Natural killer cell (primary cell): ENCODE measurements at regions not wholly inside any gene's neighbourhood (a gene's known extent, or its start where the extent isn't known, plus 50 kb on each side); places are given as distances from the start of the nearest gene placed in this dataset.

Source experiments
- ATAC-seq, 3 donors: fragments of 150-1000 bp in 2 of 3; fragments of 200-7000 bp in 1 of 3; cut with Tn5 transposase; 1 replicate in 1 of 3; 2 replicates in 2 of 3; pipeline ENCODE4 v1.10.0; 2021; ENCODE audit warnings: mild to moderate bottlenecking in 2 of 3, moderate library complexity in 2 of 3
- DNase-seq, 2 donors: peaks; one replicate each; pipeline versions ENCODE4 v3.0.0 to v3.0.0-alpha.2; 2013 to 2021; ENCODE audit warnings: mixed read lengths in 1 of 2
- H3K27ac ChIP-seq: one replicate; pipeline ENCODE4 v1.5.1; 2013; ENCODE audit warnings: mild to moderate bottlenecking, low read length
- H3K27me3 ChIP-seq: one replicate; pipeline ENCODE4 v1.6.1; 2013; ENCODE audit warnings: low read length; ENCODE audit not compliant: control insufficient read depth, insufficient read depth
- H3K36me3 ChIP-seq: one replicate; pipeline ENCODE4 v1.6.1; 2013; ENCODE audit warnings: low read length; ENCODE audit not compliant: control insufficient read depth, insufficient read depth
- H3K4me1 ChIP-seq: one replicate; pipeline ENCODE4 v1.6.1; 2013; ENCODE audit warnings: low read length; ENCODE audit not compliant: control insufficient read depth, insufficient read depth
- H3K4me3 ChIP-seq: one replicate; pipeline ENCODE4 v1.5.1; 2013; ENCODE audit warnings: low read length
- H3K9me3 ChIP-seq: one replicate; pipeline ENCODE4 v1.6.1; 2013; ENCODE audit warnings: low read length; ENCODE audit not compliant: control insufficient read depth, insufficient read depth
- H3K27ac Mint-ChIP-seq, 2 donors: one replicate each; pipeline ENCODE4 v1.8.0; 2022; ENCODE audit warnings: mild to moderate bottlenecking in 2 of 2, mixed read lengths in 2 of 2, moderate library complexity in 1 of 2
- H3K27me3 Mint-ChIP-seq, 2 donors: one replicate each; pipeline ENCODE4 v1.8.0; 2022; ENCODE audit warnings: low read depth in 2 of 2, mixed read lengths in 2 of 2
- H3K36me3 Mint-ChIP-seq: one replicate; pipeline ENCODE4 v1.8.0; 2022; ENCODE audit warnings: mixed read lengths
- H3K4me1 Mint-ChIP-seq, 2 donors: one replicate each; pipeline ENCODE4 v1.8.0; 2022; ENCODE audit warnings: mixed read lengths in 2 of 2
- H3K4me3 Mint-ChIP-seq: one replicate; pipeline ENCODE4 v1.8.0; 2022; ENCODE audit warnings: mild to moderate bottlenecking, moderate library complexity, mixed read lengths
- H3K9me3 Mint-ChIP-seq, 2 donors: one replicate each; pipeline ENCODE4 v1.8.0; 2022; ENCODE audit warnings: mixed read lengths in 2 of 2
- CTCF ChIP-seq: fragments of 200-600 bp; IDR thresholded peaks from one replicate; pipeline ENCODE4 v1.8.0; 2022; ENCODE audit warnings: antibody characterized with exemption
- WGBS: methylation state at CpG from one replicate; pipeline ENCODE4 v1.1.7; 2013; ENCODE audit warnings: missing lambda C conversion rate; ENCODE audit not compliant: insufficient coverage; 5-methylcytosine and 5-hydroxymethylcytosine counted together
- intact Hi-C: fragments of 100-400 bp; cut with micrococcal nuclease; formaldehyde crosslinking; loops from one replicate; pipeline ENCODE4 v1.14.2; 2022

GRCh38 chr3:107111872-107112271, 265.4 kb upstream of the CCDC54 start:
- ATAC-seq (no peak), DNase-seq (no peak)
- Histone ChIP-seq H3K4me3 (no peak overlapping the region), H3K4me1 (no peaks in the 10 kb centered on the region), H3K36me3 (no peaks in the 10 kb centered on the region), H3K27ac (no peak overlapping the region), H3K9me3 (no peaks in the 10 kb centered on the region), H3K27me3 (no peaks in the 10 kb centered on the region)
- TF ChIP-seq CTCF, result no peak
- no peak overlapping the region for H3K27ac Mint-ChIP-seq
- no peaks in the 10 kb centered on the region for H3K4me1 Mint-ChIP-seq
- intact Hi-C loops, result no loop called here
- H3K4me3 Mint-ChIP-seq, result no peak overlapping the region
- 76% methylated on average over 2 of the region's 2 CpGs for WGBS
- H3K27me3 Mint-ChIP-seq, result no peaks in the 10 kb centered on the region
- H3K36me3 Mint-ChIP-seq, result no peaks in the 10 kb centered on the region
- H3K9me3 Mint-ChIP-seq, result no peaks in the 10 kb centered on the region

DNA sequence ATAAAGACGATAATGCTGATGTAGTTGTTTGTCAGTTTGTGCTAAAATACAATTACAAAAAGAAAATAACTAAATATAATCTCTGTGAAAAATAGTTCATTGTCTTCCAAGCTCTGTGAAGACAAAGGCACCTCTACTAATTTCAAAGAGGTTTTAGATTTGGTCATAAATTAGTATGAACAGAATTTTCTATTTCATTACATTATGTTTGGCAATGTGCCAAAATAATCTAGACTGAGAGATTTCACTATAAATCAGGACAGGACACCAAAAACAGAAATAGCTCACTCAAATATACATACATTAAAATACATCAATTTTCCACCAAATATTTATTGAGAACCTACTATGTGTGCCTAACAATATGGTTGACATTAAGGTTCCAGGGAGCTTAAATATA, 264.9 kb upstream of the CCDC54 start:
- no peak for ATAC-seq
- no CpG with 5 or more reads among the region's 1 CpG for WGBS
- no peaks in the 10 kb centered on the region for H3K4me1 ChIP-seq

GRCh38 chr3:107116251-107116650, 261.0 kb upstream of the CCDC54 start:
- TF ChIP-seq CTCF, result no peak
- WGBS, result 91% methylated on average over 17 of the region's 17 CpGs
- Histone ChIP-seq H3K9me3 (no peaks in the 10 kb centered on the region), H3K4me1 (no peaks in the 10 kb centered on the region), H3K4me3 (no peak overlapping the region), H3K27me3 (no peaks in the 10 kb centered on the region), H3K36me3 (no peaks in the 10 kb centered on the region), H3K27ac (no peak overlapping the region)
- intact Hi-C loops, result no loop called here
- H3K27ac Mint-ChIP-seq, result no peak overlapping the region
- no peaks in the 10 kb centered on the region for H3K9me3 Mint-ChIP-seq
- H3K36me3 Mint-ChIP-seq, result no peaks in the 10 kb centered on the region
- no peaks in the 10 kb centered on the region for H3K4me1 Mint-ChIP-seq
- no peak overlapping the region for H3K4me3 Mint-ChIP-seq
- ATAC-seq, result no peak
- no peak for DNase-seq
- H3K27me3 Mint-ChIP-seq, result no peaks in the 10 kb centered on the region

More for the DNA sequence above, 264.9 kb upstream of the CCDC54 start:
- H3K27me3 Mint-ChIP-seq, result no peaks in the 10 kb centered on the region
- no peaks in the 10 kb centered on the region for H3K9me3 Mint-ChIP-seq
- intact Hi-C loops, result no loop called here
- TF ChIP-seq CTCF, result no peak
- Histone ChIP-seq H3K4me3 (no peak overlapping the region), H3K27me3 (no peaks in the 10 kb centered on the region), H3K27ac (no peak overlapping the region), H3K36me3 (no peaks in the 10 kb centered on the region), H3K9me3 (no peaks in the 10 kb centered on the region)
- no peak for DNase-seq
- no peak overlapping the region for H3K27ac Mint-ChIP-seq
- H3K4me3 Mint-ChIP-seq, result no peak overlapping the region
- no peaks in the 10 kb centered on the region for H3K36me3 Mint-ChIP-seq
- H3K4me1 Mint-ChIP-seq, result no peaks in the 10 kb centered on the region

- no peaks in the 10 kb centered on the region for H3K36me3 Mint-ChIP-seq
- H3K4me3 Mint-ChIP-seq, result no peak overlapping the region
- 91% methylated on average over 4 of the region's 4 CpGs for WGBS
- no peaks in the 10 kb centered on the region for H3K9me3 Mint-ChIP-seq
- Histone ChIP-seq H3K27me3 (no peaks in the 10 kb centered on the region), H3K27ac (no peak overlapping the region), H3K9me3 (no peaks in the 10 kb centered on the region), H3K36me3 (no peaks in the 10 kb centered on the region), H3K4me1 (no peaks in the 10 kb centered on the region), H3K4me3 (no peak overlapping the region)
- no peaks in the 10 kb centered on the region for H3K27me3 Mint-ChIP-seq
- no peak overlapping the region for H3K27ac Mint-ChIP-seq
- intact Hi-C loops, result no loop called here
- H3K4me1 Mint-ChIP-seq, result no peaks in the 10 kb centered on the region
- TF ChIP-seq CTCF, result no peak
- DNase-seq (no peak), ATAC-seq (no peak)
These were observed 260.1 kb upstream of the CCDC54 start for GRCh38 chr3:107117156-107117555.
